ELF-1 (cell line): ENCODE measurements at regions not wholly inside any gene's neighbourhood (a gene's known extent, or its start where the extent isn't known, plus 50 kb on each side); places are given as distances from the start of the nearest gene placed in this dataset.
"Not testable (repeated sequence)": the region's sequence is repeated elsewhere in the genome, so short reads cannot be mapped to it uniquely, and the experiment has no call there.

Source experiments
- DNase-seq: peaks from one replicate; pipeline ENCODE4 v3.0.0-alpha.2; 2016; ENCODE audit warnings: low read depth, low spot score

- no peak for DNase-seq
These were observed 467.7 kb upstream of the MEF2C start for GRCh38 chr5:89350684-89351083.

- DNase-seq: no peak
These were observed 466.4 kb upstream of the MEF2C start for GRCh38 chr5:89349246-89349980.

- no peak for DNase-seq
These were observed 463.6 kb upstream of the MEF2C start for GRCh38 chr5:89346573-89346972.

- DNase-seq: no peak
These were observed 460.7 kb upstream of the MEF2C start for GRCh38 chr5:89343666-89344065.

GRCh38 chr5:89342106-89342876 lies 459.3 kb upstream of the MEF2C start:
- no peak for DNase-seq

GRCh38 chr5:89338935-89339334 lies 456.0 kb upstream of the MEF2C start:
- DNase-seq: no peak

- DNase-seq: no peak
These were observed 453.1 kb upstream of the MEF2C start for GRCh38 chr5:89336111-89336510.

GRCh38 chr5:89330140-89330539 lies 447.2 kb upstream of the MEF2C start:
- DNase-seq: no peak

GRCh38 chr5:89327608-89328007 lies 444.6 kb upstream of the MEF2C start:
- DNase-seq: no peak

- DNase-seq: no peak
These were observed 442.0 kb upstream of the MEF2C start for GRCh38 chr5:89324990-89325389.

- no peak for DNase-seq
These were observed 437.7 kb upstream of the MEF2C start for GRCh38 chr5:89320421-89321277.

- DNase-seq: not testable (repeated sequence)
These were observed 434.9 kb upstream of the MEF2C start for GRCh38 chr5:89317838-89318237.

GRCh38 chr5:89315286-89316100 lies 432.5 kb upstream of the MEF2C start:
- DNase-seq: no peak

- DNase-seq: no peak
These were observed 431.0 kb upstream of the MEF2C start for GRCh38 chr5:89313804-89314588.

GRCh38 chr5:89313044-89313443 lies 430.1 kb upstream of the MEF2C start:
- no peak for DNase-seq

GRCh38 chr5:89309268-89309667 lies 426.3 kb upstream of the MEF2C start:
- no peak for DNase-seq

- no peak for DNase-seq
These were observed 425.6 kb upstream of the MEF2C start for GRCh38 chr5:89308606-89309040.

- DNase-seq: no peak
These were observed 425.0 kb upstream of the MEF2C start for GRCh38 chr5:89307972-89308371.

GRCh38 chr5:89307141-89307540 lies 424.2 kb upstream of the MEF2C start:
- DNase-seq: not testable (repeated sequence)

GRCh38 chr5:89303033-89303480 lies 420.1 kb upstream of the MEF2C start:
- no peak for DNase-seq
